IMR-90 (cell line): ENCODE measurements at regions not wholly inside any gene's neighbourhood (a gene's known extent, or its start where the extent isn't known, plus 50 kb on each side); places are given as distances from the start of the nearest gene placed in this dataset.

Experiments used
- ATAC-seq: fragments of 200-7000 bp; cut with Tn5 transposase; 2 replicates; pipeline ENCODE4 v1.9.1; 2020; ENCODE audit warnings: low read depth, mild to moderate bottlenecking, moderate library complexity
- BruUV-seq: library from RNA; stranded (reverse); fragments of 400-500 nt; replicated peaks from 2 replicates; lab custom pipeline; 2021; lab: Mats Ljungman, UMichigan
- CTCF ChIA-PET: fragments of 300-600 bp; formaldehyde crosslinking; extraction: SDS; loops from one replicate; lab custom pipeline; 2021; ENCODE audit warnings: antibody characterized with exemption; lab: Yijun Ruan, JAX
- POLR2A ChIA-PET: fragments of 300-600 bp; sonication (Branson Sonifier 250); formaldehyde crosslinking; loops from one replicate; lab custom pipeline; 2022; ENCODE audit warnings: antibody characterized with exemption; ENCODE audit not compliant: unreplicated experiment; lab: Charles Lee
- DNase-seq: peaks from one replicate; pipeline ENCODE4 v3.0.0; 2013
- H2AFZ ChIP-seq: replicated peaks from 2 replicates; pipeline ENCODE3; 2013; ENCODE audit warnings: low read length, mild to moderate bottlenecking; ENCODE audit not compliant: poor library complexity
- H2AK5ac ChIP-seq: 2 replicates; pipeline ENCODE4 v1.6.1; 2013; ENCODE audit warnings: low read depth, low read length, inconsistent platforms
- H2AK9ac ChIP-seq: replicated peaks from 2 replicates; pipeline ENCODE3; 2013; ENCODE audit warnings: mild to moderate bottlenecking, low read depth, low read length, moderate library complexity; ENCODE audit not compliant: poor library complexity
- H2BK120ac ChIP-seq: 2 replicates; pipeline ENCODE4 v1.6.1; 2013; ENCODE audit warnings: low read depth, low read length, inconsistent platforms
- H2BK15ac ChIP-seq: 3 replicates; pipeline ENCODE4 v1.6.1; 2013; ENCODE audit warnings: low read depth, low read length, inconsistent platforms
- H2BK20ac ChIP-seq: 2 replicates; pipeline ENCODE4 v1.6.1; 2013; ENCODE audit warnings: low read depth, mild to moderate bottlenecking, inconsistent platforms, low read length, moderate library complexity
- H2BK5ac ChIP-seq: 2 replicates; pipeline ENCODE4 v1.6.1; 2013; ENCODE audit warnings: mild to moderate bottlenecking, low read depth, low read length, inconsistent platforms; ENCODE audit not compliant: poor library complexity, severe bottlenecking
- H3K14ac ChIP-seq: replicated peaks from 2 replicates; pipeline ENCODE4 v1.6.1; 2013; ENCODE audit warnings: low read depth, low read length, inconsistent platforms
- H3K18ac ChIP-seq: 2 replicates; pipeline ENCODE4 v1.6.1; 2013; ENCODE audit warnings: low read depth, low read length, control low read depth
- H3K23ac ChIP-seq: 2 replicates; pipeline ENCODE4 v1.6.1; 2013; ENCODE audit warnings: low read depth, low read length, inconsistent platforms
- H3K27ac ChIP-seq: 2 replicates; pipeline ENCODE4 v1.5.1; 2013; ENCODE audit warnings: mild to moderate bottlenecking, control low read depth, low read length; ENCODE audit not compliant: insufficient read depth
- H3K27me3 ChIP-seq: 2 replicates; pipeline ENCODE4 v1.6.1; 2013; ENCODE audit warnings: low read length; ENCODE audit not compliant: control insufficient read depth, insufficient read depth
- H3K36me3 ChIP-seq: 2 replicates; pipeline ENCODE4 v1.6.1; 2013; ENCODE audit warnings: low read length, mixed read lengths; ENCODE audit not compliant: control insufficient read depth, insufficient read depth
- H3K4ac ChIP-seq: 2 replicates; pipeline ENCODE4 v1.6.1; 2013; ENCODE audit warnings: low read depth, low read length, inconsistent platforms
- H3K4me1 ChIP-seq: 2 replicates; pipeline ENCODE4 v1.6.1; 2013; ENCODE audit warnings: low read length, mixed read lengths; ENCODE audit not compliant: control insufficient read depth, insufficient read depth
- H3K4me2 ChIP-seq: 2 replicates; pipeline ENCODE4 v1.6.1; 2013; ENCODE audit warnings: low read depth, mild to moderate bottlenecking, control low read depth, low read length, moderate library complexity
- H3K4me3 ChIP-seq: 2 replicates; pipeline ENCODE4 v1.5.1; 2013; ENCODE audit warnings: low read depth, mild to moderate bottlenecking, control low read depth, low read length, moderate library complexity; ENCODE audit not compliant: insufficient read depth
- H3K56ac ChIP-seq: 2 replicates; pipeline ENCODE4 v1.6.1; 2013; ENCODE audit warnings: low read length, inconsistent platforms; ENCODE audit not compliant: insufficient read depth; ENCODE audit errors: extremely low read depth
- H3K79me1 ChIP-seq, 2 experiments: 2 replicates each; pipeline ENCODE4 v1.6.1; 2013; ENCODE audit warnings: low read length in 2 of 2, inconsistent platforms in 1 of 2, low read depth in 1 of 2
- H3K9ac ChIP-seq: 2 replicates; pipeline ENCODE4 v1.6.1; 2013; ENCODE audit warnings: low read depth, low read length, control low read depth
- H3K9me1 ChIP-seq: 2 replicates; pipeline ENCODE4 v1.6.1; 2013; ENCODE audit warnings: low read length, inconsistent platforms; ENCODE audit not compliant: insufficient read depth
- H3K9me3 ChIP-seq: 2 replicates; pipeline ENCODE4 v1.6.1; 2013; ENCODE audit warnings: low read length; ENCODE audit not compliant: control insufficient read depth, insufficient read depth
- H4K20me1 ChIP-seq: 2 replicates; pipeline ENCODE4 v1.6.1; 2013; ENCODE audit warnings: low read length, inconsistent platforms; ENCODE audit not compliant: insufficient read depth
- H4K5ac ChIP-seq: 2 replicates; pipeline ENCODE4 v1.6.1; 2013; ENCODE audit warnings: mild to moderate bottlenecking, low read depth, low read length, control low read depth
- H4K8ac ChIP-seq, 2 experiments: 2 replicates each; pipeline ENCODE4 v1.6.1; 2013; ENCODE audit warnings: low read depth in 2 of 2, low read length in 2 of 2, control low read depth in 1 of 2, inconsistent platforms in 1 of 2
- H4K91ac ChIP-seq: 2 replicates; pipeline ENCODE4 v1.6.1; 2013; ENCODE audit warnings: low read depth, low read length, inconsistent platforms; ENCODE audit not compliant: insufficient read depth
- CEBPB ChIP-seq: IDR thresholded peaks from 2 replicates; pipeline ENCODE4 v1.6.1; 2012; ENCODE audit warnings: low read depth, low read length, improper control_type of control experiment
- RFX5 ChIP-seq: IDR thresholded peaks from 2 replicates; pipeline ENCODE4 v1.8.0; 2012; ENCODE audit warnings: low read depth, mild to moderate bottlenecking, low read length, moderate library complexity
- WGBS, 2 experiments: methylation state at CpG; one replicate each; pipeline versions ENCODE4 v1.1.5 to v1.1.7; 2013; ENCODE audit warnings: missing lambda C conversion rate in 2 of 2; ENCODE audit not compliant: insufficient read length in 1 of 2; ENCODE audit errors: extremely low coverage in 2 of 2; 5-methylcytosine and 5-hydroxymethylcytosine counted together
- dilution Hi-C: fragments of 300-500 bp; cut with HindIII; formaldehyde crosslinking; loops from one replicate; pipeline ENCODE4 v1.14.3; 2018; ENCODE audit warnings: low sequenced_read_pairs; ENCODE audit not compliant: unreplicated experiment
- in situ Hi-C: fragments of 300-500 bp; cut with MboI; formaldehyde crosslinking; loops from 3 replicates; pipeline ENCODE4 v1.14.3; 2019; ENCODE audit warnings: low sequenced_read_pairs, inconsistent platforms, mixed read lengths
- intact Hi-C: fragments of 100-400 bp; cut with micrococcal nuclease; formaldehyde crosslinking; loops from 2 replicates; pipeline ENCODE4 v1.10.0; 2022

DNA sequence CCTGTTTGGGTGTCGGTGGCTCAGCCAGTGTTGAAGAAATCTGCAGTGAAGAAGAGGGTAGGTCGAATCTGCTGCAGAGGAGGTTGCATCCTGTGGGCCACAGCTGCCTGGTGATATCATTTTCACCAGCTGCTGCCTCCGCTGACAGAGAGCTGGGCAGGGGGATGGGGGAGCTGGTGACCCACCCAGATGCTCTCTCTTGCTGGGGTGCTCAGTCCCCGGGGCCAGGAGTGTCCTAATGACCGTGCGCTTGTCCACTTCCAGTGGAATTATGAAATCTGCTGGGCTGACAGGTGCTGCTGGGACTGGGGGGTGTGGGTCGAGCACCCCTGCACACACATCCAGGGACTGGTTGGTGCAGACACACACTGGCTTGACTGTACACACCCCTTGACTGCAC lies 83.2 kb upstream of the IRX4 start:
- POLR2A ChIA-PET: no interaction called here
- no peaks in the 10 kb centered on the region for H3K4me1 ChIP-seq
- no peak overlapping the region for H3K18ac ChIP-seq
- in situ Hi-C loops (no loop called here), dilution Hi-C loops (no loop called here), intact Hi-C loops (no loop called here)
- no peak overlapping the region for H3K56ac ChIP-seq
- no peak overlapping the region for H3K14ac ChIP-seq
- no peak overlapping the region for H3K4ac ChIP-seq
- H3K23ac ChIP-seq: no peak overlapping the region
- H3K4me2 ChIP-seq: no peak overlapping the region
- H3K4me3 ChIP-seq: no peak overlapping the region
- BruUV-seq: no TSS peak
- WGBS, 2 experiments: no CpG with 5 or more reads among the region's 7 CpGs
- no peak for DNase-seq
- no peak for ATAC-seq
- no peaks in the 10 kb centered on the region for H3K9me1 ChIP-seq
- no peak overlapping the region for H2BK15ac ChIP-seq
- H3K27me3 ChIP-seq: no peaks in the 10 kb centered on the region
- H3K36me3 ChIP-seq: no peaks in the 10 kb centered on the region
- peaks cover 16% of the 10 kb centered on the region for H3K9me3 ChIP-seq
- H4K91ac ChIP-seq: no peak overlapping the region
- H2AK9ac ChIP-seq: no peak overlapping the region
- no peak overlapping the region for H2BK5ac ChIP-seq
- no peak overlapping the region for H3K27ac ChIP-seq
- no peak overlapping the region for H3K9ac ChIP-seq
- no peak overlapping the region for H2BK120ac ChIP-seq
- H4K5ac ChIP-seq: no peak overlapping the region
- no peak overlapping the region for H4K8ac ChIP-seq
- no peak overlapping the region for H2BK20ac ChIP-seq
- H2AFZ ChIP-seq: no peak overlapping the region
- TF ChIP-seq CEBPB: no peak
- TF ChIP-seq RFX5: no peak
- no peaks in the 10 kb centered on the region for H3K79me1 ChIP-seq
- no peak overlapping the region for H2AK5ac ChIP-seq
- no peaks in the 10 kb centered on the region for H4K20me1 ChIP-seq
- CTCF ChIA-PET: no interaction called here
